DMS53 (cell line): ENCODE measurements at regions not wholly inside any gene's neighbourhood (a gene's known extent, or its start where the extent isn't known, plus 50 kb on each side); places are given as distances from the start of the nearest gene placed in this dataset.
"Not testable (repeated sequence)": the region's sequence is repeated elsewhere in the genome, so short reads cannot be mapped to it uniquely, and the experiment has no call there.

Source experiments
- DNase-seq: peaks from one replicate; lab custom pipeline; 2025; lab: John Stamatoyannopoulos, UW

GRCh38 chrX:114015966-114016365, 567.9 kb upstream of the HTR2C start:
- no peak for DNase-seq

DNA sequence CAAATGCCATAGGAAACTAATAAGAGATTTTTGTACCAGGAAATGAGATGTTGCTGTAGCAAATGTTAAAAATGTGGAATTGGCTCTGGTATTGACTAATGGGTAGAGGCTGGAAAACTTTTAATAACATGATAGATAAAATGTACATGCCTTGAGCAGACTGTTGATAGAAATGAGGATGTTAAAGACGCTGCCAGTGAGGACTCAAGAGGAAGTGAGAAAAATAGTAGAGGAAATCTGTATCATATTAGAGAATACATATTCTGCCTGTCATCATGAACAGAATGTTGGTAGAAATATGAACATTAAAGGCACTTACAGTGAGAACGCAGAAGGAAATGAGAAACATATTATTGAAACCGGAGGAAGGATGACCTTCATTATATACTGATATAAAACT, 577.2 kb upstream of the HTR2C start:
- no peak for DNase-seq

GRCh38 chrX:113996781-113997180, 587.1 kb upstream of the HTR2C start:
- DNase-seq, result no peak

DNA sequence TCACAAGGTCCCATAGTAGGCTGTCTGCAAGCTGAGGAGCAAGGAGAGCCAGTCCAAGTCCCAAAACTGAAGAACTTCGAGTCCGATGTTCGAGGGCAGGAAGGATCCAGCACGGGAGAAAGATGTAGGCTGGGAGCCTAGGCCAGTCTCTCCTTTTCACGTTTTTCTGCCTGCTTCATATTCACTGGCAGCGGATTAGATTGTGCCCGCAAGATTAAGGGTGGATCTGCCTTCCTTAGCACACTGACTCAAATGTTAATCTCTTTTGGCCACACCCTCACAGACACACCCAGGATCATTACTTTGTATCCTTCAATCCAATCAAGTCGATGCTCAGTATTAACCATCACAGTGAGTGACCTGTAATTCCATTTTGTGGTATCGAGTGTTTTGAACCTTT, 592.2 kb upstream of the HTR2C start:
- not testable (repeated sequence) for DNase-seq

- not testable (repeated sequence) for DNase-seq
Measured at GRCh38 chrX:113990669-113991068, 593.2 kb upstream of the HTR2C start.

GRCh38 chrX:113988315-113988935, 595.5 kb upstream of the HTR2C start:
- DNase-seq, result not testable (repeated sequence)

GRCh38 chrX:113986427-113986826, 597.5 kb upstream of the HTR2C start:
- DNase-seq, result no peak

GRCh38 chrX:113982766-113983165, 601.1 kb upstream of the HTR2C start:
- DNase-seq, result no peak

DNA sequence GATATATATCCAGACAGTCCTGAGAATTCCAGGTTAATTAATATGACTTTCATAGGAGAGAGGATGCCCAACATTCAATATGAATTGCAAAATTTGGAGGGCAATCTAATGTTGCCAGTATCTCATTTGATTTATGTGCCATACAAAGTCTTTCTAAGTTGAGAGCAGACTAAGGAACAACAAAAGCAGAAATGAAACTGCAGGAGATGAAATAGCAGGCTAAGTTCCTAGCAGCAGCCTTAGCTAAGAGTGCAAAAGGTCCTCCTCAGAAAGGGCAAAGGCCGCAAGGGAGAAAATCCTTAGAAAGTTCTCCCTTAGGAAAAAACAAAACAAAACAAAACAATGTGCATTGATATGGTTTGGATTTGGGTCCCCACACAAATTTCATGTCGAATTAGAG, 602.9 kb upstream of the HTR2C start:
- DNase-seq, result no peak

DNA sequence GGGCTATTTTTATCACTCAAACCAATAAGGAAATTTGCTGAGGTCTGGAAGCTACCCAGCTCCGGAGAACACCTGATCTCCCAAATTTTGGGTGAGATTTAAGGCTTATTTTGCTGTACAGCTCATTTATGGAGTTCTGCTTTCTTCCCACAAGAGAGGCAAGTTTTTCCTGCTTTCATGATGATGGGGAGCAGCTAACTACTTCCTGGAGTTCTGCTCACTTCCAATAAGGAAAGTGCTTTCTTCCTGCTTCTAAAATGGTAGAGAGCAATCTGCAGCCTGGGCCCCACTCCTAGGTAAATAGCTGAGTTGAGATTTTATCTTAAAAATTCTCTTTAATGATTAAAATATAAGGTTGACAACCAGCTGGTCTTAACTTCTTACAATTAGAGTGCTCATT, 606.0 kb upstream of the HTR2C start:
- no peak for DNase-seq

GRCh38 chrX:113975441-113975840, 608.4 kb upstream of the HTR2C start:
- no peak for DNase-seq

GRCh38 chrX:113974881-113975280, 609.0 kb upstream of the HTR2C start:
- DNase-seq, result no peak

GRCh38 chrX:113973706-113974105, 610.2 kb upstream of the HTR2C start:
- DNase-seq, result no peak

DNA sequence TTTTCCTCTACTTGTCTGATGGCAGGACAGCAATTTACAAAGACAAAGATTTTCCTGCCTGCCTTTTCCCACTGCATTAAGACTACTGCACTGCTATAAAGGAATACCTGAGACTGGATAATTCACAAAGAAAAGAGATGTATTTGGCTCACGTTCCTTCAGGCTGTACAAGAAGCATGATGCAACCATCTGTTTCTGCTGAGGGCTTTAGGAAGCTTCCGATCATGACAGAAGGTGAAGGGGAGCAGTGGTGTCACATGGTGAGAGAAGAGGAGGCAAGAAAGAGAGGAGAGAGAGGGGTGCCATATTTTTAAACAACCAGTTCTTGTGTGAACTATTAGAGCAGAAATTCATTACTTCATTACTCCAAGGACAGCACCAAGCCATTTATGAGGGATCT, 617.1 kb upstream of the HTR2C start:
- DNase-seq, result no peak

DNA sequence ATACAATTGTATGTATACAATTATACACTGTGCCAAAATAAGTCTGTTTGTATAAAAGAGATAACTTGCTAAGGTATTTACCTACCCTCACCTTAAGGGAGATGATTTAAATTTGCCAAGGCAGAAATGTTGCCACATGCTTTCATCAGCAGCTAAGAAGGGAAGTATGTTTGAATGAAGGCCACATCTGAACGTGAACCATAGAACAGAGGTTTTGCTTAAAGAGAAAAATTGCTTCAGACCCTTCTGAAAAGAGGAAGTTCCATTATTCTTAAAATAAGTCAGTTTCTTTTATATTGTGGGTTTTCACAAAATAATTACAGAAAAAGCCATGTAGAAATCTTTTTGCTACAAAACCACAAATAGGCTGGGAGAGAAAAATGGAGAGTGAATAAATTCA, 621.5 kb upstream of the HTR2C start:
- no peak for DNase-seq

GRCh38 chrX:113959912-113960626, 623.8 kb upstream of the HTR2C start:
- no peak for DNase-seq

DNA sequence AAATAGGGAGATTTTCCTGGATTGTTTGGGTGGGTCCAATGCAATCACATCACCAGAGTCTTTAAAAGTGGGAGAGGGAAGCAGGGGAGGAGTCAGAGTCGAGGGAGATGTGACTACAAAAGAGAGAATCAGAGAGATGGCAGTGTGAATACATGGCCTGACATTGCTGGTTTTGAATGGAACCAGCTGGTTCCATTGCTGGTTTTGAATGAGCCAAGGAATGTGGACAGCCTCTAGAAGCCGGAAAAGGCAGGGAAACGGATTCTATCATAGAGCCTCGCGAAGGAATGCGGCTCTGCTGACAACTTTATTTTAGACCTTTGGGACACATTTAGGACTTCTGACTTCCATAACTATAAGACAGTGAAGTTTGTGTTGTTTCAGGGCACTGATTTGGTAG, 627.0 kb upstream of the HTR2C start:
- DNase-seq, result no peak

DNA sequence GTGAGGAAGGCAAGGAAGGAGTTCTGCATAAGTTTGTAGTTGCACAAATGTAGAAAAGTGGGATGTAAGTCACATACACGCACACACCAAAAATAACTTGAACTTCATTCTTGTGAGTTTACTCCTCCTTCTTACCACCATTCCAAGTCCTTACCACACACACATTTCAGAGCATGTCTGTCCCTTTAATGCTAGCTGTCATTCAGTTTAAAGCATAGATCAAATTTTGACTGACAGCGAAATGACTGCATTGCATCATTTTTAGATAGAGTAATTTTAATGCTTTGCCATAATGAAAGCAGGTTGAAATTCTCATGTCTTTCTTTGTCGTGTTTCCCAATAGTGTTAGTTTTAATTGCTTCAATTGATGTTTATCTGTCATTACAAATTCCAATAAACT, 629.6 kb upstream of the HTR2C start:
- DNase-seq, result no peak

DNA sequence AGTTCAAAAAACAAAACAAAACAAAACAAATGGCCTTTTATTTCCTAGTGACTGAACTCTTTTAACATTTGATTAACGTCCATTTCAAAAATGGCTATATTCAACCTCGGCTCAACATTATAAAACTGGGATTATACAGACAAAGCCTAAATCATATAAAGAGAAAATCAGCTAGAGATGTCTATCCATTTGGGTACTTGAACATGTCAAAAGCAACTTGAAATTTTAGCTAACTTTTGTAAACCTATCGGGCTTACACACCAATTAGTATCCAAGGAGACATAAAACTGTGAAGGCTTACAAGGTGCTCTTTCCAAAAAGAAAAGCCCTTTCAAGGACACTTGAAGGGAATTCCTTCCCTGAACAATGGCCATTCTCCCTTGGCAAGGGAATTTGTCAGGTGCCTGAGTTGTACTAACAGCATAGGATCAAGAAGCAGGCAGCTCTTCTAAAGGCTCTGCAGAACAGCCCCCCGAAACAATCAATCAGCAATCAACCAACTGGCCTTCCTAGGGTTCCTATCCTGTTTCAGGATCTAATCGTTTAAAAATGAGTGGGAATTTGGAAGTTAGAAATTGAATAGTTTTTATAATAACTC, 633.7 kb upstream of the HTR2C start:
- no peak for DNase-seq

DNA sequence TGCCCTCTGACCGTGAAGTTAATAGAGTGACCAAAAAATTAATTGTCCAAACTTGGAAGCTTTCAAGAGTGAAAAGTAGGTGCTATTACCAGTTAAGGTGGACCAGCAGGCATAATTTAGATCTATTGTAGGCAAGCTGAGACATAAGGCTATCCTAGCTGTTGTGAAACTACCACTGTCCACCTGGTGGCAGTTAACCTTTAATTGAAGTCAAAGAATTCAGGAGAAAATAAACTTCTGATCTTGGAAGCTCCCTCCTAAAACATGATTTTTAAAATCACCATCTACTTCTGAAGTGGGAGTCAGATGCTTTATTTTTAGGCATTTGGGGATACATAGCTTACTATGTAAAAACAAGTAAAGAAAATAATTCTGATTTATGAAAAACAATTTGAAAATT, 636.3 kb upstream of the HTR2C start:
- DNase-seq, result peak; percentile 45

DNA sequence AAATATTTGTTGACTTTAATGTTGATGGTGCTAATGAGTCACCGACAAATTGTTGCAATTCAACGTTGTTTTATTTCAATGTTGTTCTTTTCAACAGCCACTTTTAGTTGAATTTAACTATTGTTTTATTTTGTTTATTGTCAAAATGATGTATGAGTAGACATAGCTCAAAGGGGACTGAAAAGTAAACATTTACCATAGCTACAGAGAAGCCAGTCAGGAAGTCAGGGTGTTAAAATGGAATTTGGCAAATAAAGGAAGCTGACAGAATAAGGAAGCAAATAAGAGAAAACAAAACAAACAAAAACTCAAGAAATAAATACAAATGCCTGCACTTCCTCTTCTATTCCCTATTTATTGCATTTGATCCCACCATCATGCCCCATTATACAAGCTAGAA, 648.4 kb upstream of the HTR2C start:
- DNase-seq, result peak; percentile 82

DNA sequence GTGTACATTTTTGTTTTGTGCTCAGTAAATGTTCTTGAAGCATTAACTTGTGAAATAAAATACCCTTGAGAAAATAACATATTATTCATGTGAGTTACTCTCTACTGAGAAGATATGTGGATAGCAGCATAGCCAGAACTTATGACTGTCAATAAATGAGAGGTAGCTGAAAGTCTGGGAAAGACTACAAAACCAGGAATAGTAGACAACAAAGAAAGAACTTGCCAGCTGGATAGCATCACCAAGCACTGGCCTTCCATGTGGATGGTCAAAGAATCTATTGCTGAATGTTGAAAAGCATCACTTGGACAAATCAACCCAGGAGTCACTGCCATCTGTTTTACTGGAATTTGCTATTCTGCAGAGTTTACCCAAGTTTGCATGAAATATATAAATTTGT, 650.0 kb upstream of the HTR2C start:
- no peak for DNase-seq

- peak; percentile 81 for DNase-seq
Measured at GRCh38 chrX:113929004-113929403, 654.9 kb upstream of the HTR2C start.

- DNase-seq, result no peak
Measured at GRCh38 chrX:113920661-113921060, 663.2 kb upstream of the HTR2C start.
